Body of pancreas (tissue), 4 donors: ENCODE measurements at regions not wholly inside any gene's neighbourhood (a gene's known extent, or its start where the extent isn't known, plus 50 kb on each side); places are given as distances from the start of the nearest gene placed in this dataset.

Source experiments
- ATAC-seq: fragments of 150-250 bp; one replicate; pipeline ENCODE4 v1.9.1; 2016
- DNase-seq, 4 donors: peaks; one replicate each; pipeline ENCODE4 v3.0.0-alpha.2; 2019
- H3K27ac ChIP-seq, 4 donors: fragments of 200-600 bp; sonication (generic); 1 replicate in 3 of 4; 2 replicates in 1 of 4; pipeline versions ENCODE4 v1.5.1 to v1.6.1; 2016 to 2019; ENCODE audit warnings: mild to moderate bottlenecking in 1 of 4, mixed read lengths in 1 of 4, moderate library complexity in 1 of 4
- H3K27me3 ChIP-seq, 2 donors: fragments of 200-600 bp; sonication (generic); one replicate each; pipeline ENCODE4 v1.6.0; 2016; ENCODE audit warnings: mild to moderate bottlenecking in 1 of 2
- H3K36me3 ChIP-seq, 2 donors: fragments of 200-600 bp; sonication (generic); replicated peaks in 1 of 2; 2 replicates each; pipeline ENCODE4 v1.5.1; 2016; ENCODE audit warnings: low read depth in 2 of 2; ENCODE audit not compliant: insufficient read depth in 1 of 2
- H3K4me1 ChIP-seq: fragments of 200-600 bp; sonication (generic); one replicate; pipeline ENCODE4 v1.6.0; 2016
- H3K4me3 ChIP-seq, 2 donors: fragments of 200-600 bp; sonication (generic); 1 replicate in 1 of 2; 2 replicates in 1 of 2; pipeline ENCODE4 v1.5.1; 2016 to 2019
- H3K9me3 ChIP-seq, 3 donors: fragments of 200-600 bp; sonication (generic); 1 replicate in 2 of 3; 2 replicates in 1 of 3; pipeline ENCODE4 v1.5.1; 2016
- POLR2A ChIP-seq, 3 donors: fragments of 450-650 bp; IDR thresholded peaks; one replicate each; pipeline ENCODE4 v1.6.1; 2016; ENCODE audit warnings: antibody characterized with exemption in 3 of 3, mild to moderate bottlenecking in 2 of 3
- WGBS, 2 donors: methylation state at CpG; one replicate each; pipeline ENCODE4 v1.1.5; 2017; 5-methylcytosine and 5-hydroxymethylcytosine counted together
- intact Hi-C: fragments of 100-400 bp; cut with DNase I; formaldehyde crosslinking; loops from one replicate; pipeline ENCODE4 v1.15.1; 2023
- TF ChIP-seq, protein P1 (sequence below), 7 experiments: fragments of 450-650 bp in 4 of 7; fragments of 200-600 bp in 3 of 7; sonication (generic) in 3 of 7; IDR thresholded peaks; one replicate each; pipeline ENCODE4 v1.5.1; 2016 to 2019; ENCODE audit warnings: antibody characterized with exemption in 7 of 7

DNA sequence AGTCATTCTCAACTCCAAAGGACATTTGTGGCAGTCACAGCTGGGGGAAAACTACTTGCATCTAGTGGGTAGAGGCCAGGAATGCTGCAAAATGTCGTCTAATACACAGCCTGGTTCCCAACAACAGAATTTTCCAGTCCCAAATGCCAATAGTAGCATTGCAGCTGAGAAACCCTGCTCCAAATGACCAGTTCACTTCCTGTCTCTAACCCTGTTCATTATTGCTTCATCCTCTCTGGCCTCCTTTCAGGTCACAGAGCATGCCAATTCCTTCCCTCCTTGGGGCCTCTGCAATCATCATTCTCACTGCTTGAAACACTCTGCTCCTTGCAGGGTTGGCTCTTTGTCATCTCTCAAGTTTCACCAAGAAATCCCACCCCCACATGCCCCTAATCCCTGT lies 139.1 kb downstream of the IRS1 start:
- H3K27ac ChIP-seq = no peak overlapping the region
- TF ChIP-seq POLR2A (IDR thresholded peaks at IDR 0.05) = no peak
- TF ChIP-seq, protein P1, sequence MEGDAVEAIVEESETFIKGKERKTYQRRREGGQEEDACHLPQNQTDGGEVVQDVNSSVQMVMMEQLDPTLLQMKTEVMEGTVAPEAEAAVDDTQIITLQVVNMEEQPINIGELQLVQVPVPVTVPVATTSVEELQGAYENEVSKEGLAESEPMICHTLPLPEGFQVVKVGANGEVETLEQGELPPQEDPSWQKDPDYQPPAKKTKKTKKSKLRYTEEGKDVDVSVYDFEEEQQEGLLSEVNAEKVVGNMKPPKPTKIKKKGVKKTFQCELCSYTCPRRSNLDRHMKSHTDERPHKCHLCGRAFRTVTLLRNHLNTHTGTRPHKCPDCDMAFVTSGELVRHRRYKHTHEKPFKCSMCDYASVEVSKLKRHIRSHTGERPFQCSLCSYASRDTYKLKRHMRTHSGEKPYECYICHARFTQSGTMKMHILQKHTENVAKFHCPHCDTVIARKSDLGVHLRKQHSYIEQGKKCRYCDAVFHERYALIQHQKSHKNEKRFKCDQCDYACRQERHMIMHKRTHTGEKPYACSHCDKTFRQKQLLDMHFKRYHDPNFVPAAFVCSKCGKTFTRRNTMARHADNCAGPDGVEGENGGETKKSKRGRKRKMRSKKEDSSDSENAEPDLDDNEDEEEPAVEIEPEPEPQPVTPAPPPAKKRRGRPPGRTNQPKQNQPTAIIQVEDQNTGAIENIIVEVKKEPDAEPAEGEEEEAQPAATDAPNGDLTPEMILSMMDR (IDR thresholded peaks at IDR 0.05) = no peak
- peak; percentile 19 to 29 (median 26) for DNase-seq
- intact Hi-C loops = no loop called here
- no peaks in the 10 kb centered on the region for H3K27me3 ChIP-seq
- H3K4me1 ChIP-seq = peaks cover 35% of the 10 kb centered on the region
- no peaks in the 10 kb centered on the region for H3K36me3 ChIP-seq
- no peaks in the 10 kb centered on the region for H3K9me3 ChIP-seq
- 63 to 67% methylated on average over 1 of the region's 1 CpG for WGBS, 2 donors
- ATAC-seq = peak; percentile 41
- no peak overlapping the region for H3K4me3 ChIP-seq

DNA sequence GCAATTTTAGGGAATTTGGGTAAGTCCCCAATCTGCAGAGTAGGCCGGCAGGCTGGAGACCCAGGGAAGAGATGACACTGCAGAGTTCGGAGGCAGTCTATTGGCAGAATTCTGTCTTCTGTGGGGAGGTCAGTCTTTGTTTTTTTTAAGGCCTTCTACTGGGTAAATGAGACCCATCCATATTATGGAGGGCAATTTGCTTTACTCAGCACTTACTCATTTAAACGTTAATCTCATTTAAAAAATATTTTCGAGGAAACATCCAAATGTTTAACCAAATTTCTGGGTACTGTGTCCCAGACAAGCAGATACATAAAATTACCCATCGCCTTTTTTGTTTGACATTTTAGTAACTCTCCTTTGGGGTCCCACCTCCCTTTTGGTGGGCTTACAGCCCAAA lies 139.5 kb downstream of the IRS1 start:
- Histone ChIP-seq H3K27me3 (no peaks in the 10 kb centered on the region), H3K27ac (no peak overlapping the region), H3K36me3 (no peaks in the 10 kb centered on the region), H3K9me3 (no peaks in the 10 kb centered on the region), H3K4me1 (peaks cover 36% of the 10 kb centered on the region), H3K4me3 (no peak overlapping the region)
- ATAC-seq (no peak), DNase-seq (no peak)
- intact Hi-C loops = no loop called here
- no peak for TF ChIP-seq POLR2A (IDR thresholded peaks at IDR 0.05)
- TF ChIP-seq, protein P1 (IDR thresholded peaks at IDR 0.05) = no peak
- 82 to 94% methylated on average over 5 of the region's 5 CpGs for WGBS, 2 donors

DNA sequence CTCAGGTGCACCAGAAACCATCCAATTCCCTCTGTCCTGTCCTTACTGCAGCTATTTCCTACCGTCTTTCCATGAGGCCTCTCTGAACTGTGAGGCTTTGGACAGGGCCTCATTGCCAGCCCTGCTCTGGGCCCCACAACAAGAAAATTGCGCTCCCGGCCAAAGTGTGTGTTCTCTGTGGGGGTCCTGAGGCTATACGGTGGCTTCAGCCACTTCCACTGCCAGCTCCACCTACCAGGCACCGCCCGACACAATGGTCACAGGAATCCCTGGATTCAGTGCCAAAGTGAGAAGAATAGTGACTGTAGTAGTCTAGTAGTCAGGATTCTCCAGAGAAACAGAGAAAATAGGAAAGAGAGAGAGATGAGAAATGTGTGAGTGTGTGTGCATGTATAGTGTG lies 140.2 kb downstream of the IRS1 start:
- WGBS, 2 donors = 80 to 84% methylated on average over 6 of the region's 6 CpGs
- Histone ChIP-seq H3K27ac (no peak overlapping the region), H3K4me3 (no peak overlapping the region), H3K9me3 (no peaks in the 10 kb centered on the region), H3K27me3 (no peaks in the 10 kb centered on the region), H3K4me1 (peaks cover 35% of the 10 kb centered on the region), H3K36me3 (no peaks in the 10 kb centered on the region)
- DNase-seq = no peak
- intact Hi-C loops = no loop called here
- TF ChIP-seq POLR2A (IDR thresholded peaks at IDR 0.05) = no peak
- TF ChIP-seq, protein P1 (IDR thresholded peaks at IDR 0.05) = no peak
- no peak for ATAC-seq

DNA sequence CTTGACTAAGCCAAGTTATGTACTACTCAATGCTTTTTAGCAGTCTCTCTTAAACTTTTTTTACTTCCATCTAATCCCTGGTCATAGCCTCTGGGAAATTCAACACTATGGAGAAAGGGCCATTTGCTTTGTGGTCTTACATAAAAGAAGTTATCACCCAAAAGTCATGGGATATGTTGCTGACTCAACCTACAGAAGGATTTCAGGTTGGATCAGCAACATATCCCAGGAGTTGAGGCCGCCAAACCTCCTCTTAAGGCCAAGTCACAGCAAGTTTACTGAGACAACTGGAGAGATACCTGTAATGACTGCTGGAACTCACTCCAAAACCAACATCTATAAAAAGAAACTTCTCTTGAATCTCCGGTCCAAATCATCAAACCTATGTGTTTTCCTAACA lies 141.1 kb downstream of the IRS1 start:
- H3K4me3 ChIP-seq = no peak overlapping the region
- 68 to 79% methylated on average over 2 of the region's 2 CpGs for WGBS, 2 donors
- no peak overlapping the region for H3K27ac ChIP-seq
- H3K27me3 ChIP-seq = no peaks in the 10 kb centered on the region
- no peak for TF ChIP-seq POLR2A (IDR thresholded peaks at IDR 0.05)
- TF ChIP-seq, protein P1 (IDR thresholded peaks at IDR 0.05) = no peak
- no peaks in the 10 kb centered on the region for H3K9me3 ChIP-seq
- ATAC-seq (no peak), DNase-seq (no peak)
- peaks cover 32% of the 10 kb centered on the region for H3K4me1 ChIP-seq
- intact Hi-C loops = no loop called here
- H3K36me3 ChIP-seq = no peaks in the 10 kb centered on the region

DNA sequence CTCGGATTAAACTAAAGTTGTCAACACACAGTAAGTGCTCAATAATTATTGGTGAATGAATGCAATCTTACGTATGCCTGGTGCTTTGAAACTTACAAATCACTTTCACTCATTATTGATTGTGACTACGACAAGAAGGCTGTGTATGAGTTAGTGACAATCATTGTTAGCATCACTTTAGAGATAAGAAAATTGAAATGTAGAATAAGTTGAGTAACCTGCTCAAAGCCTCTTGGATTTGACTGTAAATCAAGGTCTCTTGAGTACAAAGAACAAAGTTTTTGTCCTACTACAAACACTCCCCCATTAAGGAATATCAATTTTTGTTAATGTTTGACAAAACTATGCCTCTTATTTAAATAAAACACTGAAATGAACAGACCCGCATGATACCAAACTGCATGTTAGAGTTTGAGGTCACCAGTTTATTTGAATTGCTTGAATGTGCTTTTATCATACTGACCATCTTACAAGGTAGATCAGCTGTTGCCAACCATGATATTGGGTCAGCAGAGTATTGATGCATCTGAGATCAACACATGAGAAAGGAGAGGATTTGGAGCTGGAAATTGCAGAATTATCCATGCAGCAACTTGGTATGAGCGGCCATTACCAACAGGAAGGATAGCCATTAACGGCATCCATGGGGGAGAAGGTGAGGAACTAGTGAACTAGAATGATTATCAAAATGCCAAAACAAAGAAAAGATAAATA lies 142.1 kb downstream of the IRS1 start:
- intact Hi-C loops = no loop called here
- DNase-seq (no peak), ATAC-seq (no peak)
- Histone ChIP-seq H3K27me3 (no peaks in the 10 kb centered on the region), H3K4me1 (peaks cover 32% of the 10 kb centered on the region), H3K36me3 (no peaks in the 10 kb centered on the region), H3K27ac (peak overlapping the region in 1 of 4 donors; percentile 26), H3K9me3 (no peaks in the 10 kb centered on the region), H3K4me3 (no peak overlapping the region)
- TF ChIP-seq, protein P1 (IDR thresholded peaks at IDR 0.05) = no peak
- no peak for TF ChIP-seq POLR2A (IDR thresholded peaks at IDR 0.05)
- WGBS, 2 donors = 44 to 49% methylated on average over 6 of the region's 6 CpGs
